Activated CD8-positive, alpha-beta T cell treated with anti-CD3 and anti-CD28 coated beads for 36 hours (primary cell): ENCODE measurements at regions not wholly inside any gene's neighbourhood (a gene's known extent, or its start where the extent isn't known, plus 50 kb on each side); places are given as distances from the start of the nearest gene placed in this dataset.

Source experiments
- ATAC-seq: fragments of 200-7000 bp; cut with Tn5 transposase; one replicate; pipeline ENCODE4 v1.10.0; 2021; ENCODE audit warnings: mild to moderate bottlenecking, moderate library complexity
- CTCF ChIA-PET: fragments of 350-600 bp; sonication (Branson Sonifier 250); formaldehyde crosslinking; loops from one replicate; lab custom pipeline; 2021; ENCODE audit warnings: antibody characterized with exemption; lab: Charles Lee
- POLR2A ChIA-PET: fragments of 350-600 bp; sonication (Branson Sonifier 250); formaldehyde crosslinking; loops from one replicate; lab custom pipeline; 2021; ENCODE audit warnings: antibody characterized with exemption; lab: Charles Lee
- DNase-seq: peaks from one replicate; pipeline ENCODE4 v3.0.0-alpha.2; 2020
- H3K27ac Mint-ChIP-seq: one replicate; pipeline ENCODE4 v1.8.0; 2021; ENCODE audit warnings: mild to moderate bottlenecking, mixed read lengths
- H3K27me3 Mint-ChIP-seq: one replicate; pipeline ENCODE4 v1.8.0; 2021; ENCODE audit warnings: mixed read lengths
- H3K36me3 Mint-ChIP-seq: one replicate; pipeline ENCODE4 v1.8.0; 2021; ENCODE audit warnings: low read depth, mixed read lengths
- H3K4me1 Mint-ChIP-seq: one replicate; pipeline ENCODE4 v1.8.0; 2021; ENCODE audit warnings: low read depth, mixed read lengths
- H3K4me3 Mint-ChIP-seq: one replicate; pipeline ENCODE4 v1.8.0; 2021; ENCODE audit warnings: mild to moderate bottlenecking, moderate library complexity, mixed read lengths
- H3K9me3 Mint-ChIP-seq: one replicate; pipeline ENCODE4 v1.8.0; 2021; ENCODE audit warnings: mixed read lengths
- CTCF ChIP-seq: fragments of 200-600 bp; IDR thresholded peaks from one replicate; pipeline ENCODE4 v1.8.0; 2022; ENCODE audit warnings: antibody characterized with exemption, mild to moderate bottlenecking
- intact Hi-C: fragments of 100-400 bp; cut with micrococcal nuclease; formaldehyde crosslinking; loops from one replicate; pipeline ENCODE4 v1.10.0; 2022

- Mint-ChIP-seq H3K27me3 (no peaks in the 10 kb centered on the region), H3K9me3 (peaks cover 5% of the 10 kb centered on the region), H3K36me3 (no peaks in the 10 kb centered on the region), H3K4me1 (no peaks in the 10 kb centered on the region), H3K27ac (no peak overlapping the region), H3K4me3 (no peak overlapping the region)
- no peak for DNase-seq
- ChIA-PET CTCF (interaction anchor here (1.1 kb wide), 1 partner anchor 22 kb away, joined by 3 read pairs; no protein-coding TSS in a partner anchor), POLR2A (no interaction called here)
- intact Hi-C loops = no loop called here
- no peak for TF ChIP-seq CTCF
- ATAC-seq = no peak
These were observed 122.3 kb downstream of the PPP1R3A start for GRCh38 chr7:113796557-113796956.

- no peaks in the 10 kb centered on the region for H3K27me3 Mint-ChIP-seq
- no peak for TF ChIP-seq CTCF
- peaks cover 5% of the 10 kb centered on the region for H3K9me3 Mint-ChIP-seq
- ATAC-seq (no peak), DNase-seq (no peak)
- no peaks in the 10 kb centered on the region for H3K36me3 Mint-ChIP-seq
- POLR2A ChIA-PET = no interaction called here
- intact Hi-C loops = no loop called here
- CTCF ChIA-PET = no interaction called here
- H3K4me1 Mint-ChIP-seq = no peaks in the 10 kb centered on the region
- no peak overlapping the region for H3K27ac Mint-ChIP-seq
- no peak overlapping the region for H3K4me3 Mint-ChIP-seq
These were observed 124.2 kb downstream of the PPP1R3A start for GRCh38 chr7:113794573-113794972.

GRCh38 chr7:113793171-113793570 lies 125.6 kb downstream of the PPP1R3A start:
- Mint-ChIP-seq H3K27ac (no peak overlapping the region), H3K4me3 (no peak overlapping the region), H3K36me3 (no peaks in the 10 kb centered on the region), H3K4me1 (no peaks in the 10 kb centered on the region), H3K27me3 (no peaks in the 10 kb centered on the region), H3K9me3 (peaks cover 5% of the 10 kb centered on the region)
- no peak for DNase-seq
- no peak for ATAC-seq
- intact Hi-C loops = no loop called here
- ChIA-PET POLR2A (no interaction called here), CTCF (no interaction called here)
- TF ChIP-seq CTCF = no peak

GRCh38 chr7:113790025-113790424 lies 128.8 kb downstream of the PPP1R3A start:
- DNase-seq (no peak), ATAC-seq (no peak)
- Mint-ChIP-seq H3K36me3 (no peaks in the 10 kb centered on the region), H3K4me3 (no peak overlapping the region), H3K27me3 (no peaks in the 10 kb centered on the region), H3K9me3 (peaks cover 5% of the 10 kb centered on the region), H3K4me1 (no peaks in the 10 kb centered on the region), H3K27ac (no peak overlapping the region)
- TF ChIP-seq CTCF = no peak
- POLR2A ChIA-PET = no interaction called here
- intact Hi-C loops = no loop called here
- CTCF ChIA-PET = interaction anchor here (1.3 kb wide), 1 partner anchor 16 kb away, joined by 3 read pairs; no protein-coding TSS in a partner anchor

- POLR2A ChIA-PET = no interaction called here
These were observed 131.7 kb downstream of the PPP1R3A start for GRCh38 chr7:113787106-113787505.

More at GRCh38 chr7:113787106-113787505, 131.7 kb downstream of the PPP1R3A start:
- no peaks in the 10 kb centered on the region for H3K9me3 Mint-ChIP-seq
- no peaks in the 10 kb centered on the region for H3K4me1 Mint-ChIP-seq
- no peaks in the 10 kb centered on the region for H3K27me3 Mint-ChIP-seq
- intact Hi-C loops = no loop called here
- no peak for ATAC-seq
- no peaks in the 10 kb centered on the region for H3K36me3 Mint-ChIP-seq
- CTCF ChIA-PET = no interaction called here
- TF ChIP-seq CTCF = no peak
- no peak overlapping the region for H3K27ac Mint-ChIP-seq
- no peak overlapping the region for H3K4me3 Mint-ChIP-seq
- DNase-seq = no peak
